ENCODE measurements at regions not wholly inside any gene's neighbourhood (a gene's known extent, or its start where the extent isn't known, plus 50 kb on each side); places are given as distances from the start of the nearest gene placed in this dataset.

GRCh38 chr16:63174801-63175200 is 1138.6 kb upstream of the CDH8 start:
- Histone ChIP-seq H3K9me3 (no peaks in the 10 kb centered on the region), H3K27ac (no peak overlapping the region), H3K27me3 (no peaks in the 10 kb centered on the region), H3K4me3 (no peak overlapping the region), H3K4me1 (no peaks in the 10 kb centered on the region), H3K36me3 (no peaks in the 10 kb centered on the region)
- intact Hi-C loops (cut with DNase I) = no loop called here
- no peak for ATAC-seq
- no peak for FAIRE-seq
- DNase-seq = no peak
- no peak for TF ChIP-seq CTCF (IDR thresholded peaks at IDR 0.05)

DNA sequence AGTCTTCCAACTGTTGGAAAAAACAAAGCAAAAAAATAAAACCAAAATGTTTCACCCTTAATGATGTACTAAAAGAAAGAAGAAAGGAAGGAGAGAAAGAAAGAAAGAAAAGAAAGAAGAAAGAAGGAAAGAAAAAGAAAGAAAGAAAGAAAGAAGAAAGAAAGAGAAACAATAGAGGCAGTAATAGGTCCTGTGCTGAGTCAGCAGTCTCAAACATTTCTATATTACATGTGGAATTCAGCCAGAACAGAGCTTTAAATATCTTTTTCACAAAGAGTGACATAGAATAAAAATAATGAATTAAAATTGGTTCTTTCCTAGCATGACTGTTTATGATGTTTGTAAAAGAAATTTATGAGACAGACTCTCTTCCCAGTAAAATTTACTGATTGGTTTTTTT is 1135.3 kb upstream of the CDH8 start:
- Histone ChIP-seq H3K27ac (no peak overlapping the region), H3K36me3 (no peaks in the 10 kb centered on the region), H3K9me3 (no peaks in the 10 kb centered on the region), H3K4me1 (no peaks in the 10 kb centered on the region), H3K4me3 (no peak overlapping the region), H3K27me3 (no peaks in the 10 kb centered on the region)
- DNase-seq (no peak), FAIRE-seq (no peak), ATAC-seq (no peak)
- intact Hi-C loops (cut with DNase I) = no loop called here
- no peak for TF ChIP-seq CTCF (IDR thresholded peaks at IDR 0.05)

DNA sequence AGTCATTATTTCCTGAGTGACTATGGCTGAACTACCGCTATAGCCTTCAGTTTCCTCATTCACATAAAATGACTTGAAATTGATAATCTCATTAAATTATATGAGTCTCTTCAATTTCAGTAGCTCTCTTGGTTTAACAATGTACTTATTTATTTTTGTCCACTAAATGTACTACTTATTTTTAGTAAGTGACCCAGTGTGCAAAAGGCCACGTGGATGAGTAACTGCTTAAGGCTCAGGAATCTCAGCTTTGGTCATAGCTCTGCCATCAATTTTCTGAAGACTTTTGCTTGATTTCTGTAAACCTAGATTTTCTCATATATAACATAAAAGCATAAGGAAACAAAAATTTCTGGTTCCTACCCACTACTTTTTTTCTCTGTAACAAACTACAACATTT is 1132.9 kb upstream of the CDH8 start:
- FAIRE-seq (no peak), DNase-seq (no peak), ATAC-seq (no peak)
- intact Hi-C loops (cut with DNase I) = no loop called here
- no peak for TF ChIP-seq CTCF (IDR thresholded peaks at IDR 0.05)
- WGBS, 2 donors = 81 to 85% methylated on average over 2 of the region's 2 CpGs
- H3K27ac ChIP-seq = no peak overlapping the region
- H3K4me3 ChIP-seq = no peak overlapping the region
- no peaks in the 10 kb centered on the region for H3K4me1 ChIP-seq
- H3K36me3 ChIP-seq = no peaks in the 10 kb centered on the region
- no peaks in the 10 kb centered on the region for H3K27me3 ChIP-seq
- no peaks in the 10 kb centered on the region for H3K9me3 ChIP-seq

DNA sequence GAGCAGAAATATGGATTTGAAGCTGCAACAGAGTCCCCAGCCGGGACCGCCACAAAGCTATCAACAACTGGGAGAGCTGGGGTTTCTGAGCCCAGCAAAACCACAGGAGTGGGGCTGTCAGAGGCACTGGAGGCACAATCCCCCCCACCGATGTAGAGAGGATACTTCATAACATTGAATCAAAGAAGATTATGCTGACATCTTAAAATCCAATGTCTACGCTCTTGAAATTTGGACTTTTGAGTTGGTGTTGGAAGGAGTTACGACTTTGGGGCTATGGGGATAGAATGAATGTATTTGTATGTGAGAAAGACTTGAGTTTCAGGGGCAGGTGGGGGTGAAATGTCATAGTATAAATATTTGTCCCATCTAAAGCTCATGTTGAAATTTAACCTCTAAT is 1121.6 kb upstream of the CDH8 start:
- ATAC-seq = no peak
- Histone ChIP-seq H3K9me3 (no peaks in the 10 kb centered on the region), H3K4me1 (no peaks in the 10 kb centered on the region), H3K27ac (no peak overlapping the region), H3K36me3 (no peaks in the 10 kb centered on the region), H3K27me3 (no peaks in the 10 kb centered on the region), H3K4me3 (no peak overlapping the region)
- DNase-seq = no peak
- intact Hi-C loops (cut with DNase I) = no loop called here
- TF ChIP-seq CTCF (IDR thresholded peaks at IDR 0.05) = no peak
- WGBS, 2 donors = 91 to 95% methylated on average over 5 of the region's 5 CpGs
- no peak for FAIRE-seq

DNA sequence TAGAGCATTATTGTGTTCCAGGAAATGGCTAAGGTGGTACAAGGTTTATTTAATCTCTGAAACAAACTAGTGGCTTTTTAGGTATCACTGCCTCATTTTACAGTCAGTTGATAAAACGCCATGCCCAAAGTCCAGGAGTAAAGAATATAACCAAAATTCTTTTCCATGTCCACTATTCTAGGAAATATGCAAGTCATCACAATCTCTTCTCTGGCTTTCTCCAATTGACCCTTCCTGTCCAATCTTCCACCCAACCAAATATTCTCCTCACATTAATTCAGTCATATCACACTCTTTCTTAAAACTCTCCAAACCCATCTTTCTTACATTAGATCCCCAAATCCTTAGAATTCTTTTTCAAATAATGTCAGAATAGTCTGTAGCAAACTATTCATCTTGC is 1110.0 kb upstream of the CDH8 start:
- DNase-seq (no peak), ATAC-seq (no peak), FAIRE-seq (no peak)
- Histone ChIP-seq H3K36me3 (no peaks in the 10 kb centered on the region), H3K27me3 (no peaks in the 10 kb centered on the region), H3K4me1 (no peaks in the 10 kb centered on the region), H3K27ac (no peak overlapping the region), H3K4me3 (no peak overlapping the region), H3K9me3 (no peaks in the 10 kb centered on the region)
- WGBS, 2 donors = 76 to 78% methylated on average over 1 of the region's 1 CpG
- intact Hi-C loops (cut with DNase I) = no loop called here
- TF ChIP-seq CTCF (IDR thresholded peaks at IDR 0.05) = no peak

All from pancreas (tissue), 10 donors.